Left lobe of liver (tissue), 2 donors: ENCODE measurements at regions not wholly inside any gene's neighbourhood (a gene's known extent, or its start where the extent isn't known, plus 50 kb on each side); places are given as distances from the start of the nearest gene placed in this dataset.

Source experiments
- ATAC-seq: fragments of 200-7000 bp; cut with Tn5 transposase; one replicate; pipeline ENCODE4 v1.9.1; 2020; ENCODE audit warnings: mild to moderate bottlenecking, moderate library complexity
- DNase-seq: peaks from one replicate; pipeline ENCODE4 v3.0.0-alpha.2; 2020; ENCODE audit warnings: low spot score
- donor health status: DM: no; HTN: no; CAD: no; lungs with moderate emphysema.
- donor health status: DM: no; HTN: yes; CAD: no.

- DNase-seq (no peak), ATAC-seq (no peak)
Observed at GRCh38 chr2:493228-493627, 184.0 kb downstream of the TMEM18 start.

- DNase-seq: no peak
- ATAC-seq: no peak
Observed at GRCh38 chr2:492178-492577, 185.0 kb downstream of the TMEM18 start.

GRCh38 chr2:489838-490237 is 187.4 kb downstream of the TMEM18 start:
- ATAC-seq (no peak), DNase-seq (no peak)

GRCh38 chr2:489084-489483 is 188.1 kb downstream of the TMEM18 start:
- no peak for ATAC-seq

GRCh38 chr2:487186-488079 is 189.8 kb downstream of the TMEM18 start:
- ATAC-seq (no peak), DNase-seq (no peak)

More at GRCh38 chr2:489084-489483, 188.1 kb downstream of the TMEM18 start:
- no peak for DNase-seq

- no peak for DNase-seq
- no peak for ATAC-seq
Observed at GRCh38 chr2:486371-486770, 190.8 kb downstream of the TMEM18 start.

- ATAC-seq: no peak
- no peak for DNase-seq
Observed at GRCh38 chr2:481388-481787, 193.5 kb upstream of the ALKAL2 start.

- ATAC-seq: peak; percentile 56
- no peak for DNase-seq
Observed at GRCh38 chr2:479490-480176, 191.7 kb upstream of the ALKAL2 start.

GRCh38 chr2:479031-479430 is 191.1 kb upstream of the ALKAL2 start:
- DNase-seq (no peak), ATAC-seq (no peak)

GRCh38 chr2:471560-471959 is 183.7 kb upstream of the ALKAL2 start:
- ATAC-seq (no peak), DNase-seq (no peak)

GRCh38 chr2:469514-469913 is 181.6 kb upstream of the ALKAL2 start:
- DNase-seq (no peak), ATAC-seq (no peak)

- DNase-seq (no peak), ATAC-seq (no peak)
Observed at GRCh38 chr2:468648-469336, 180.9 kb upstream of the ALKAL2 start.

GRCh38 chr2:467892-468647 is 180.2 kb upstream of the ALKAL2 start:
- ATAC-seq: no peak

GRCh38 chr2:467543-467891 is 179.6 kb upstream of the ALKAL2 start:
- ATAC-seq (no peak), DNase-seq (no peak)

More at GRCh38 chr2:467892-468647, 180.2 kb upstream of the ALKAL2 start:
- DNase-seq: no peak

- DNase-seq (no peak), ATAC-seq (no peak)
Observed at GRCh38 chr2:467101-467500, 179.2 kb upstream of the ALKAL2 start.

- ATAC-seq (no peak), DNase-seq (no peak)
Observed at GRCh38 chr2:464562-465309, 176.8 kb upstream of the ALKAL2 start.

- DNase-seq: no peak
- no peak for ATAC-seq
Observed at GRCh38 chr2:460861-461260, 173.0 kb upstream of the ALKAL2 start.

- DNase-seq (no peak), ATAC-seq (no peak)
Observed at GRCh38 chr2:459931-460330, 172.0 kb upstream of the ALKAL2 start.

GRCh38 chr2:458425-458815 is 170.5 kb upstream of the ALKAL2 start:
- DNase-seq (no peak), ATAC-seq (no peak)

GRCh38 chr2:457792-458424 is 170.0 kb upstream of the ALKAL2 start:
- ATAC-seq: no peak
- no peak for DNase-seq
